HT-29 (cell line): ENCODE measurements at regions not wholly inside any gene's neighbourhood (a gene's known extent, or its start where the extent isn't known, plus 50 kb on each side); places are given as distances from the start of the nearest gene placed in this dataset. TPM values are rescaled to one million over a fixed set of nuclear protein-coding genes. Genes with fewer than 3 reads are reported as not detected.
"Not testable (repeated sequence)": the region's sequence is repeated elsewhere in the genome, so short reads cannot be mapped to it uniquely, and the experiment has no call there.

ENCODE experiments used
- DNase-seq: peaks from one replicate; pipeline ENCODE4 v3.0.0-alpha.2; 2015; ENCODE audit warnings: low spot score
- small RNA-seq: library from RNA; depleted of rRNA; stranded (forward); fragments of <200 nt; gene quantifications from one replicate; pipeline ENCODE3, GENCODE V24; 2014

- no peak for DNase-seq
These were observed 87.9 kb upstream of the SLC24A2 start for GRCh38 chr9:19876569-19877316.

GRCh38 chr9:19875291-19875920, 86.6 kb upstream of the SLC24A2 start:
- no peak for DNase-seq

- DNase-seq: not testable (repeated sequence)
These were observed 84.4 kb upstream of the SLC24A2 start for GRCh38 chr9:19873188-19873587.

GRCh38 chr9:19870988-19871387, 82.2 kb upstream of the SLC24A2 start:
- DNase-seq: no peak

GRCh38 chr9:19840953-19841352, 52.1 kb upstream of the SLC24A2 start:
- no peak for DNase-seq

Small RNAs in the stretch of these regions (small RNA-seq; reads per million reads assigned to genes)
- not detected for gene AL158077.1
